H1 (cell line): ENCODE measurements at regions not wholly inside any gene's neighbourhood (a gene's known extent, or its start where the extent isn't known, plus 50 kb on each side); places are given as distances from the start of the nearest gene placed in this dataset.

Source experiments
- JUN ChIP-seq: IDR thresholded peaks from 2 replicates; pipeline ENCODE4 v1.6.1; 2011; ENCODE audit warnings: low read depth, mild to moderate bottlenecking, improper control_type of control experiment, low read length

DNA sequence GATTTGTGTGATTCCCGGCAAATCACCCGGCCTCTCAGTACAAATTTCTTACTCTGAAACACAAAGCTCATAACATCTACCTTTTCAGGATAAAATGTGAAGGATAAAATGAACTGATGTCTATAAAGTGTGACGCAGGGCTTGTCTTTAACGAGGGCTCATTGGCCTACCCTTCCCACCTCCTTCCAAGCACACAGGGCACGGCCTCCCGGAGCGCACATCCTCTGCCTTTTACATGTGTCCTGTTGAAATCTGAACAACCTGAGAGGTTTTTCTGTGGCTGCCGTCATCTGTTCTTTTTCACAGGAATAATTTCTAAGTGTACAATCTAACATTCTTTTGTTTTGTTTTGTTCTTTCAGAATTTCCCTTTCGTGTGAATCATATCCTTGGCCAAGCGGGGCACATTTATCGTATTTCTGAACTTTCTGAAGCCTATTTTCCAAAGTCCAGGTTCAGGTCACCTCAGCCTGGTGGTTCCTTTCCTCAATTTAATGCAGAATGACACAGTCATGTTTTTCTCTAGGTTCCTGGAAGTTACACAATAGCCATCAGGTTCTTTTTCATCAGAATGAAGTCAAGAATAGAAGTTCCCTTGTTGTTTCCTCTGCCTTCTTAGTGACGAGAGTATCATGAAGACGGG lies 53.1 kb upstream of the SPRY1 start (continued):
- TF ChIP-seq JUN, result no peak
